GM21423 (cell line): ENCODE measurements at regions not wholly inside any gene's neighbourhood (a gene's known extent, or its start where the extent isn't known, plus 50 kb on each side); places are given as distances from the start of the nearest gene placed in this dataset.

Source experiments
- ATAC-seq: cut with Tn5 transposase; IDR thresholded peaks from one replicate; pipeline ENCODE4 v1.9.1; 2021; ENCODE audit warnings: mild to moderate bottlenecking, moderate library complexity; ENCODE audit not compliant: unreplicated experiment

DNA sequence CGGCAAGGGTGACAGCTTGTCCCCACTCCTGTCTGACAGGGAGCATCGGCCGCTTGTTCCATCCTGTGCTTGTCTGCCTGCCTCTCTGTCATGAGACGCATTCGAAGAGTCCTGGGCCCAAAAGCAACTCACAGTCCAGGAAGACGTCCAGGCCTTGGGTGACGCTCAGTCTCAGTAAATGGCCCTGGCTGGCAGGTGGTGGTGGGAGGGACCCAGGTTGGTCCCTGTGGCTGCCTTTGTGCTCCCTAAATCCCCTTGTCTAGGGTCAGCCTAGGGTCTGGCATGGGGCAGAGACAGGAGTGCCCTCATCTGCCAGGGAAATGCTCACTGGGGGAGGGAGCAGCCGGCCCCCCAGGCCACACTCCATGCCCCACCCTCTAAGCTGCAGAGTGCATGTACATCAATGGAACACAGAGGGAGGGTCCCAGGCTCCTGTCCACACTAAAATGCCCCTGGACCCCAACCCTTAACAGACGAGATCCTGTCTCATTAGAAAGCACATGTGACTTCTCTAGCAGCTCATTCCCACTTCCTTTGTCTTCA is 295.2 kb upstream of the ZNF32 start:
- no peak for ATAC-seq

GRCh38 chr10:43943119-43943817 is 294.6 kb upstream of the ZNF32 start:
- ATAC-seq, result no peak

DNA sequence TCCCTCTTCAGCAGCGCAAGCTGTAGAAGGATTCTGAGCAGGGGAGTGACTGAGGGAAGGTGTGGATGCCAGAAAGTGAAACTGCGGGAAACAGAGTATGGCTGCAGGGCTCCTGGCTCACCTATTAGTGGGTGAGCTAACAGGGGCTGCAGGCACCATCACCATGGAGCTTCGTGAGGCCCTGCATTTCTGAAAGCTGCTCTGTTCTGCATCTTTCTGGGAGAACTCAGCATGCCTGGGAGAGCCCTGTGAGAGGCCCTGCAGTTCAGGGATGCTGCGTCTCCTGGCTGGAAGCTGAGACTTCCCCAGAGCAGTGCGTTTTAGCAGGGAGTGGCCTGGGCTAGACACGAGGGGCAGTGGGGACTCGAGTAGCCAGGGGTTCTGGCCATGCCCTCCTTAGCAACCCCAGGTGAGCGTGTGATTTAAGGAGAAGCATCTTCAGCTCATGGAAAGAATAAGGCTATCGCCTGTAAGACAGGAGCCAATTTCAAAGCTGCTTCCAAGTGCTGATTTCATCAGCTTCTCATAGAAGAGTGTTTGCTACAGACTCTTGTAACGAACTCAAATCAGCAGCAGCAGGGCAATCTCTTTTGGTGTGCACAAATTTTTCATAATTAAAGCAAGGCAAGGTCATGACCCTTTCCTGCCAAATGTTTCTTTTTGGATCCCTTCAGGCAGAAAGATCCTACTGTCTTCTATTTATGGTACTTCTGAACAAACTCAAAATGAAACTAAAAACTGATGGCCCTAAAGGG is 293.6 kb upstream of the ZNF32 start:
- ATAC-seq, result no peak

DNA sequence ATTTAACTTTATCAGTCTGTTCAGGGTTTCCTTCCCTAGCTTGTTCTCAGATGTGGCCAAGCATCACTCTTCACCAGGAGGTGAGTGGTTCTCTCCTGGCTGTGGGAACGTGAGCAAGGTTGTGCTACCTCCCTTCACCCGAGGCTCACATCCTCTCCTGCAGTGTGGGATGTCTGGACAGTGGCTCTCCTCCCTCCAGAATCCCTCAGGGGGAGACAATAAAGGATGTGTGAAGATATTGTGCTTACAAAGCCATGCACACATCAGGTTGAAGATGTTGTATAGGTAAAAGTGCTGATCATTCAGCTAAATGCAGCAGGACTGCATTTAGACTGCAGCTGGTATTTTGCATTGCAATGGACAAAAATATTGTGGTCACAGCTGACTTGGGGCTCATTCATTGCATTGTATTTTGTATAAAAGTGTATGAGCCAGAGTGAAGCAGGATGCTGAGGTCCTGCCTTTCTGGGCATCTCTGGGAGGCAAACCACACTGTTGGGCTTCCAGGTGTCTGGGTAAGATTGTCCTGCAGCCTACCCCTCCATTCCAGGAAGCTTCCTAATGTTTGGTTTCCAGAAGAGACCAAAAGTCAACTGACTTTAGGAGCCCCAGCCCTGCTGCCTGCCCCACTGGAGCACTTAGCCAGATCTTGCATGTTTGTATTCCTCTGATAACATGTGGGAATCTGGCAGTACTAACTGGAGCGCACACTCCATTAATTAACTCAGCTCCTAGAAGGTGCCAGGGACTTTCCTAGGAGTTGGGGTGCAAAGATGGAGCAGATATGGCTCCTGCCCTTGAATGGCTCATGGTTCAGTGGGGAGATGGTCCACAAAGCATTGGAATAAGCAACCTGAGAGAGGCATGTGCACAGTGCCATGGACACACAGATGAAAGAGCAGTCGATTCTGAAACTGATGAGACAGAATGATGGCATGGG is 292.5 kb upstream of the ZNF32 start:
- ATAC-seq, result no peak

- ATAC-seq, result no peak
Measured at GRCh38 chr10:43939939-43940820, 291.5 kb upstream of the ZNF32 start.

GRCh38 chr10:43939389-43939938 is 290.8 kb upstream of the ZNF32 start:
- no peak for ATAC-seq

DNA sequence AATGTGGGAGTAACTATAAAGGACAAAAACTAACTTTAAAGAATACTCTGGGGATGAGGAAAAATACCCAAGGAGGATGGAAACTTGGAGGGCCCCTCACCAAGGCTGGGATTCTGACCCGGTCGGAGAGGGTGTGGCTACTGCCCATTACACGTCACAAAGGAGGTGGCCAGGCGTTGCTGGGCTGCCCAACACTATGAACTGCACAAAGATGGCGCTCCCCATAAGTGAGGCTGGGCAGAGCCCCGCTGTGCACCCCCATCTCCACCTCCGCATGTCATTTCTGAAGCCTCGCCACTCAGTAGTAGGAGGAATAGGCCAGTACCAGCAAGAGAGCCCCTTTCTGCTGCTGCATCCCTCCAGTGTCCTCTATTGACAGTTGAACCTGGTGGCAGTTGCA is 290.1 kb upstream of the ZNF32 start:
- no peak for ATAC-seq

DNA sequence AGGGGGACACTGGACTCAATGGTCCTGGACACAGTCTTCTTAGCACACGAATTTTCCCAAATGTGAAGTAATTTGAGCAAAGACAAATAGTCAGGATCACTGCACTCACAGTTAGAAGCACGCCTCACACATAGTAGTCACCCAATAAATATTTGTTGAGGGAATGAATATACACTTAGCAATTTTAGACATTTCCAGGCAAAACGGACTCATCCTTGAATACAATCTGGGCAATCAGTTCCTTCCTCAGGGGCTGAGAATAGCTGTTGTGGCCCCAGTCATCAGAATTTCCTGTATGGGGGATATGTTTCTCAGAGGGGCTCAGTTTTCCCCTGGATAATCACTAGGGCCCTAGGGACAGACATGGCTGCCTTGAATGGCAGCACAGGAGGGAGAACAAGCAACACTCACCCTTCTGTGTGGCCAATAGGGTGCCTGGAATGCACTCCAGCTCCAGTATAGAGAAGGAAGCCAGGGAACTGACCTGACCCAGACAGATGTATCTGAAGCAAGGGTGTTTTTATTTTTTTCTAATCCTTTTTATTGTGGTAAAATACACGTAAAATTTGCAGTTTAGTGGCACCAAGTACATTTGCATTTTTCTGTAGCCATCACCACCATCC is 282.7 kb upstream of the ZNF32 start:
- no peak for ATAC-seq

DNA sequence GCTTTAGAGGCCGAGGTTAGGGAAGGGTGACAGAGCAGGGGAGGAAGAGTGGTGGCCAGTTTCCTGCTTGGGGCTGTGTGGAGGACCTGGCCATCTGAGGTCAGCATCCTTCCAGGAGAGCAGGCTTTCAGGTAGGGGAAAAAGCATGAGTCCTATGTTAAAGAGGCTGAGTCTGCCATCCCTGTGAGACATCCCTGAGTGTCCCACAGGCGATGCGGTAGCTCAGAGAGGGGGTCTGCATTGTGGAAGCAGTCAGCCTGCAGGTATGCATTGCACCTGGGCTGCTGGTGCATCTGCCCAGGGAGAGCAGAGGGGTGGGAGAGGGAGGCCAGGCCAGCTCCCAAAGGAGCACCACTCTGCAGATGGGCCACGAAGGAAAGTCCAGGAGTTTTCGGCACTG is 282.1 kb upstream of the ZNF32 start:
- ATAC-seq, result no peak

DNA sequence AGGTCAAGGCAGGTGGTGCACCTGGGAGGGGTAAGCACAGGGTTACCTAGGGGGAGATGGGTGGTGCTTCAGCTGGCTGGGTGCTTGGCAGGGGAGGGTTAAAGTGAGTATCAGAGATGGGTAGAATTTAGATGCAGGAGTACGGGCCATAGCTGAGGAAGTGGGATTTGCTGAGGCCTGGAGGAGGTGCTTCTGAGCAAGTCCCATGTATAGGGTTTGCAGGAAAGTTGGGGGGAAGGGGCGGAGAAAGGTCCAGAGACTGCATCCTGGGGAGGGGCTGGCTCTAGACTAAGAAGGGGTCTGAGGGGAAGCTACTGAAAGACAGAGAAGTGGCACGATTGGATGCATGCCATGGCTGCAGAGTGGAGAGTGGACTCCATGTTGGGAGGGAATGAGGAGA is 281.6 kb upstream of the ZNF32 start:
- ATAC-seq, result no peak

- no peak for ATAC-seq
Measured at GRCh38 chr10:43929122-43929521, 280.4 kb upstream of the ZNF32 start.

DNA sequence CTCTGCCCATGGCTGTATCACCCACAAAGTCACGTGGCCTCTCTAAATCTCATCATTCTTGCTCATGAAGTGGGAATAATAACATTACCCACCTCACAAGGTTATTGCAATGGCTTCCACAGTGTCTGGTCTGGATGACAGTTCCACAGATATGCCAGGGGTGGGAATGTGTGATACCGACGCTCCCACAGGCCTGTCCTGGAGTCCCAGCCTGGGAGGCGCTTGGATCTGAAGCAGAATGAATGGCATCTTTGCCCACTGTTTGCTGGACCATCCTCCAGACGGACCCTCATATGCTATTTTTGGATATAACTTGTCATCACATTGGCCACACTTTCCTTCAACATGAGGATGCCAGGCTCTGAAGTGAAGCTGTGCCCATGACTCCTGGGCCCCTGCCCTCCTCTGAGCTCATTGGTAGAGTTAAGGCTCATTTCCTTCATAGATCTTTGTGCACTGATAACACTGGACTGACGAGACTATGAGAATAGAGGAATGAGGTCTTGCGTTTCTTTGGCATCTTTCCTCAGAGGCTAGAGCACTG is 279.8 kb upstream of the ZNF32 start:
- no peak for ATAC-seq

GRCh38 chr10:43926875-43927406 is 278.3 kb upstream of the ZNF32 start:
- ATAC-seq, result no peak

- no peak for ATAC-seq
Measured at GRCh38 chr10:43926371-43926770, 277.7 kb upstream of the ZNF32 start.

GRCh38 chr10:43925793-43926192 is 277.1 kb upstream of the ZNF32 start:
- ATAC-seq, result no peak

DNA sequence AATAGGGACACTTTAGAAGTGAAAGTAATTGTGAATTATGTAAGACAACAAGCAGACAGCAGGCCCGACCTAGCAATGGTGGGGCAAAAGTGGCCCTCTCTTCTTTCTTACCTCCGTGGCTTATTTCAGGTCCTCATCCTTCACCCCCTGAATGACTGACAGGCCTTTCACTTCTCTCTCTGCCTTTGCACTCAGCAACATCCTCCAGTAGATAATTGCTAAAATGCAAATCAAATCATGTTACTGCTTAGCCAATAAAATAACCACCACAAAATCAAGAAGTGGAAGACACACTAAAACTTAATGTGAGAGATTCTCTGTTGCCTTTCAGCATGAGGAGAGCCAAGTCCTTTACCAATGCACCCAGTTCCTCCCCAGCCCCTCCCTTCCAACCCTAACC is 274.6 kb upstream of the ZNF32 start:
- no peak for ATAC-seq

GRCh38 chr10:43922335-43923280 is 273.9 kb upstream of the ZNF32 start:
- no peak for ATAC-seq

GRCh38 chr10:43921881-43922280 is 273.2 kb upstream of the ZNF32 start:
- ATAC-seq, result no peak
